ENCODE measurements at regions not wholly inside any gene's neighbourhood (a gene's known extent, or its start where the extent isn't known, plus 50 kb on each side); places are given as distances from the start of the nearest gene placed in this dataset.

- DNase-seq = no peak
These were observed 358.2 kb upstream of the PDGFD start for GRCh38 chr11:104522123-104522522.

- DNase-seq = no peak
These were observed 346.2 kb upstream of the PDGFD start for GRCh38 chr11:104510169-104510568.

DNA sequence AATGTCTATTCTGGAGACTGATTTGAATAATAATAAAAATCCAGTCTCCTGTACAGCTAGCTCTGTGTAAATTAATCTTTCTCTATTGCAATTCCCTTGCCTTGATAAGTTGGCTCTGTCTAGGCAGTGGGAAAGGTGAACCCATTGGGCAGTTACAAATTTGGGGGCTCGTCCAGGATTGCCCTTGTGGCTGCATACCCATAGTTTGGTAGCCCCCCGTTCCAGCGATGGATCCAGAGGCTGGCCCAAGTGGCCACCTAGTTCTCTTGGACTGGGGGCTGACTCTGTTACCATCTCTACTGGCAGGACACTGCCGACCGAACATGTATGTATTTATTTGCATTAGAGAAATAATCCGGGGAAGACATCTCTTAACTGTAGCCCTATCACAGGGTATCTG is 326.2 kb upstream of the PDGFD start:
- DNase-seq = no peak

- no peak for DNase-seq
These were observed 324.6 kb upstream of the PDGFD start for GRCh38 chr11:104488561-104488960.

DNA sequence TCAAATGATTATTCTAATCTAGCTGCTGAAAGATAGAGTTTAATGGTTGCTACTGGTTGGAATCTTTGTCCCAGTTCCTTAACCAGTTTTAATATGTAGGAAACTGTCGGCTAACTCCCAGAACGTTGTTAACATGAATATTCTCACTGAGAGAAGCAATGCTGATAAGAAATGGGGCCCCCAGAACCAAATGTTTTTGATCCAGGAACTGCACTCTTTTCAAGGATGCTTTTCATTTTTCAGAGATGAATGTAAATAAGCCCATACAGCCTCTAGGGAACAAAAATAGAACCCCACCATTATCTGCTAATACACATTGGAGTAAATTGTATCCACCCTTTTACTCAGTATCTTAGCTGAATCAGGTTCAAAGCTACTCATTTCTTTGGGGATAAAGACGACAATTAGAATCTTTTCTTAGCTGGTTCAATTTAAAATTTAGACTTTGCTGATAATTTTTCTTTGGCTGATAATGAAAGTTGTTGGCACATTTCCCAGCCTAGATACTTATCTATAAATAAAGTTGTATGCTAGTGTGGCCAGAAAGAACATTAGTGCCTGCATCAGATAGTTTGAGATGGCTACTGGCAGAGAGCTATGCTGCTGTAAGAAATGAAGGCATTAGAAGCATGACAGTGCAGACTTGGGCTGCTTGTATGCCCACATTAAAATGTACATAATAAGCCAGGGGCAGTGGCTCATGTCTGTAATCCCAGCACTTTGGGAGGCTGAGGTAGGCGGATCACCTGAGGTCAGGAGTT is 323.3 kb upstream of the PDGFD start:
- no peak for DNase-seq

GRCh38 chr11:104484804-104485554 is 321.0 kb upstream of the PDGFD start:
- no peak for DNase-seq

DNA sequence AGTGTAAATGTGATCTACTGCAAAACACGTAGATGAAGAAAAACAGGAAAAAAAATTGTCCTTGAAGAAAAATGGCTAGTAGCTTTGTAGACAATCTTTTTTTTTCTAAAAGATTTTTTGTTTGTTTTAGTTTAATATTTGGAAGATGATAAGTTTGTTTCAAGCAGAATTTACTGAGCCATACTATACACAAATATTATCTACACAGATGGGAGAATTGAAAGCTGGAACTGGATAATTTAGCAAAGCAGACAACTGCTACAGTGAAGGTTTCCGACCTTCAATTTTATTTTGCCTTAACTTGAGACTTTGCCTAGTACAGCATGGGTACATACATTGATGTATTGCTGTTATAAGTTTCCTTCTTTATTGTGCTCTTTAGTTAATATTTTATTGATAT is 313.0 kb upstream of the PDGFD start:
- no peak for DNase-seq

DNA sequence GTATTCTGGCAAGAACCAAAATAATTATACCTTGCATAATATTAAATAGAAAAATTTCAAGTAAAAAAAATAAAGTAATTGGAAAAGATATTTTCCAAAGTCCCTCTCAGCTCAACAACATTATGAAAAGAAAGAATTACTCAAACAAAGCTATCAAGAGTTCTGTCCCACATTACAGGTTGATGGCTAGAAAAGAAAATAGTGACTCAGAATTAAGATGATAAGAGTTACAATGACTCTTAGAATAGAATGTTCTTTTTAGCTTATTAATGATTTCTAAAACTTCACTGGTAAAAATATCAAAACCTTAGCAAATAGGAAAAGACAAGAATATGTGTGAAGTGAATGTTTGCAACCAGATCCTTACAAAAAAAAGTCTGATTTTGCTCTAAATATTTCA is 312.5 kb upstream of the PDGFD start:
- DNase-seq = no peak

DNA sequence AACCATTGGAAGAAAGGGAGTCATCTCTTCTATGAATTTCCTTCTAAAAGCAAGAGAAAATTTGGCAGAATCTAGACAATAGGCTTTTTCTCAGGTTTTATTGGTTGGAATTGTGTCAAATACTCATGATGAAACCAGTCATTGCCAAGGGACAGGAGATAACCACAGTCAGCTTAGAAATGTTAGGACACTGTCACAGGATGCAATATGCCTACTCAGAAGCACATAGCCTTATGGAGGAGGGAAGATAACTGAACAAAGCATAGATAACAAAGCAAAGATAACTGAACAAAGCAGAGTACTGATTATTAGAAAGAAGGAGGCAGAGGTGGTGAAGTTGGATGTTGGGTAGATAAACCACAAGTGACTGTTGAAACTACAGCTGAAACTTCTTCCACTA is 303.5 kb upstream of the PDGFD start:
- no peak for DNase-seq

DNA sequence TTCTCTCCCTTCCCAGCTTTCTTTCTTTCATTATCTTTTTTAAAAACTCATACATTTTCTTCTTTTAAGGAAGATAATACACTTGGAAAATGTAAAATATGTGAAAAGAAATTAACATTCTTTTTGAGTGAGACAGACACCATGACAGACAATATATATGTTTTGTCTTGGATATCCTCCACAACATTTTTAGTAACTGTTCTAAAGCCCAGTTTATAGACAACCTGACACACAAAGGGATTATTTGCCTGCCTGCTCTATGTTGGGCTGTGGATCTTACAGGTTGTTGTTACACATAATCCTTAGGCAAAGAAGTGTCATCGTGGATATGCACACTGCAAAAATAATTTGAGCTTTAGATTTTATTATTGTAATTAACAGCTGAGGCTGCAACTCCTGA is 301.4 kb upstream of the PDGFD start:
- no peak for DNase-seq

GRCh38 chr11:104464691-104465090 is 300.7 kb upstream of the PDGFD start:
- no peak for DNase-seq

- DNase-seq = no peak
These were observed 298.4 kb upstream of the PDGFD start for GRCh38 chr11:104462341-104462740.

GRCh38 chr11:104451197-104451893 is 287.4 kb upstream of the PDGFD start:
- DNase-seq = no peak

- DNase-seq = no peak
These were observed 279.4 kb upstream of the PDGFD start for GRCh38 chr11:104443387-104443786.

- no peak for DNase-seq
These were observed 278.4 kb upstream of the PDGFD start for GRCh38 chr11:104442321-104442720.

GRCh38 chr11:104435494-104435893 is 271.5 kb upstream of the PDGFD start:
- DNase-seq = no peak

- DNase-seq = no peak
These were observed 269.8 kb upstream of the PDGFD start for GRCh38 chr11:104433751-104434150.

DNA sequence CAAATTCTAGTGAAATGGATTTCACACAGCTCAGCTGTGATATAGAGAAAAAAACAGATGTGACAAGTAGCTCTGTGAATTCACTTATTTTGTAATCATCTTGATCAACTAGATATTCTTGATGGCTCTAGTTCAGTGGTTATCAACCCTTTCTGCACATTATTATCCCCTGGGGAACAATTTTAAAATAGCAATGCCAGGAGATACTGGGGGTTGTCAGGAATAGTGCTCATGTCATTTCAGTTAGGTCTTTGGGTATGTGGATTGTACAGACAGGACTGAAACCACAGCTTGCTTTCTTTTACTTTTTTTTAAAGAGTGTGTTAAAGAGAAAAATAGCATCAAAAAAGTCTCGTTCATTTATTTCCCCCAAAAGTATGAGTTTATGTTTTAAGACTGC is 269.0 kb upstream of the PDGFD start:
- no peak for DNase-seq

DNA sequence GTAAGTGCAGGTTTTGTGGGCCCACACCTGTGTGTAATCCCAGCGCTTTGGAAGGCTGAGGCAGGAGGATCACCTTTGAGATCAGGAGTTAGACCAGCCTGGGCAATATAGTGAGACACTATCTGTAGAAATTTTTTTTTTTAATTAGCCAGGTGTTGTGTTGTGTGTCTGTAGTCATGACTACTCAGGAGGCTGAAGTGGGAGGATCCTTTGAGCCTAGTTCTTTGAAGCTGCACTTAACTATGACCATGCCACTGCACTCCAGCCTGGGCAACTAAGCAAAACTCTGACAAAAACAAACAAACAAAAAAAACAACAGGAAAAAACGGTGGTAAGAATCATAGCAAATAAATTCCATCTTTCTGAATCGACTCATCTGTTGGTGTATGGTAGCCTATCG is 268.6 kb upstream of the PDGFD start:
- no peak for DNase-seq

- no peak for DNase-seq
These were observed 258.5 kb upstream of the PDGFD start for GRCh38 chr11:104422324-104422944.

DNA sequence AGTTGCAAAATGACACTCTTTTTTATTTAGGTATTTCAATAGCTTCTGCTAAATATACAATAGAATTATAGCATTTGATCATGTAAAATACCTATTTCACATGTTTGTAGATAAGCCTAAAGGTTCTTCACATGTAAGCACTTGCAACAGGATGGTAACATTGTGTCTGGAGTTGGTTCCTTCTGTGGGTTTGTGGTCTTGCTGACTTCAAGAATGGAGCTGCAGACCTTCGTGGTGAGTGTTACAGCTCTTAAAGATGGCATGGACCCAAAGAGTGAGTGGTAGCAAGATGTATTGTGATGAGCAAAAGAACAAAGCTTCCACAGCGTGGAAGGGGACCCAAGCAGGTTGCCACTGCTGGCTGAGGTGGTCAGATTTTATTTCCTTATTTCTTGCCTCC is 246.4 kb upstream of the PDGFD start:
- no peak for DNase-seq

- DNase-seq = no peak
These were observed 244.7 kb upstream of the PDGFD start for GRCh38 chr11:104408630-104409029.

GRCh38 chr11:104405277-104405676 is 241.3 kb upstream of the PDGFD start:
- DNase-seq = no peak

All from stimulated activated CD4-positive, alpha-beta T cell treated with anti-CD3 and anti-CD28 coated beads, Interleukin-4, amount 100 ng/mL, for 24 hours (primary cell).